ENCODE measurements at regions not wholly inside any gene's neighbourhood (a gene's known extent, or its start where the extent isn't known, plus 50 kb on each side); places are given as distances from the start of the nearest gene placed in this dataset.

GRCh38 chr13:87607266-87607665, 63.9 kb upstream of the SLITRK5 start:
- Histone ChIP-seq H3K4me1 (no peaks in the 10 kb centered on the region), H3K4me2 (no peak overlapping the region), H3K4me3 (no peak overlapping the region), H3K9me3 (no peaks in the 10 kb centered on the region), H3K27ac (no peak overlapping the region)
- WGBS (ENCODE audit: missing lambda C conversion rate) = 24% methylated on average over 2 of the region's 2 CpGs
- ChIA-PET CTCF (no interaction called here), POLR2A (no interaction called here)
- DNase-seq (ENCODE audit: low read depth in 1 of 2, low spot score in 1 of 2) (no peak), ATAC-seq (no peak), FAIRE-seq (no peak)
- TF ChIP-seq EHMT2 (IDR thresholded peaks at IDR 0.05; ENCODE audit: low read depth) (no peak), PHF8 (IDR thresholded peaks at IDR 0.05; ENCODE audit: borderline replicate concordance, low read depth) (no peak), SMC3 (IDR thresholded peaks at IDR 0.05) (no peak), SREBF2 (IDR thresholded peaks at IDR 0.05) (no peak), MYC (IDR thresholded peaks at IDR 0.05; ENCODE audit: borderline replicate concordance, low read length) (no peak), JUNB (IDR thresholded peaks at IDR 0.05) (no peak), RFX5 (IDR thresholded peaks at IDR 0.05) (no peak), FOSB (CRISPR knock-in tag; IDR thresholded peaks at IDR 0.05) (no peak), KDM5A (IDR thresholded peaks at IDR 0.05) (no peak), POLR2A (IDR thresholded peaks at IDR 0.05; ENCODE audit: low read length) (no peak), GATA3 (IDR thresholded peaks at IDR 0.05; ENCODE audit: borderline replicate concordance) (no peak), MAFK (IDR thresholded peaks at IDR 0.05; ENCODE audit: partially characterized antibody) (no peak), CBX8 (IDR thresholded peaks at IDR 0.05) (no peak), CBX2 (IDR thresholded peaks at IDR 0.05; ENCODE audit: borderline replicate concordance, low read depth) (no peak), MAX (IDR thresholded peaks at IDR 0.05) (no peak)
- TF ChIP-seq, protein P1, sequence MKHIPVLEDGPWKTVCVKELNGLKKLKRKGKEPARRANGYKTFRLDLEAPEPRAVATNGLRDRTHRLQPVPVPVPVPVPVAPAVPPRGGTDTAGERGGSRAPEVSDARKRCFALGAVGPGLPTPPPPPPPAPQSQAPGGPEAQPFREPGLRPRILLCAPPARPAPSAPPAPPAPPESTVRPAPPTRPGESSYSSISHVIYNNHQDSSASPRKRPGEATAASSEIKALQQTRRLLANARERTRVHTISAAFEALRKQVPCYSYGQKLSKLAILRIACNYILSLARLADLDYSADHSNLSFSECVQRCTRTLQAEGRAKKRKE (CRISPR knock-in tag; IDR thresholded peaks at IDR 0.05; ENCODE audit: low read depth) = no peak
- TF ChIP-seq, protein P2, sequence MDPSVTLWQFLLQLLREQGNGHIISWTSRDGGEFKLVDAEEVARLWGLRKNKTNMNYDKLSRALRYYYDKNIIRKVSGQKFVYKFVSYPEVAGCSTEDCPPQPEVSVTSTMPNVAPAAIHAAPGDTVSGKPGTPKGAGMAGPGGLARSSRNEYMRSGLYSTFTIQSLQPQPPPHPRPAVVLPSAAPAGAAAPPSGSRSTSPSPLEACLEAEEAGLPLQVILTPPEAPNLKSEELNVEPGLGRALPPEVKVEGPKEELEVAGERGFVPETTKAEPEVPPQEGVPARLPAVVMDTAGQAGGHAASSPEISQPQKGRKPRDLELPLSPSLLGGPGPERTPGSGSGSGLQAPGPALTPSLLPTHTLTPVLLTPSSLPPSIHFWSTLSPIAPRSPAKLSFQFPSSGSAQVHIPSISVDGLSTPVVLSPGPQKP (IDR thresholded peaks at IDR 0.05; ENCODE audit: low read depth, low read length) = no peak

DNA sequence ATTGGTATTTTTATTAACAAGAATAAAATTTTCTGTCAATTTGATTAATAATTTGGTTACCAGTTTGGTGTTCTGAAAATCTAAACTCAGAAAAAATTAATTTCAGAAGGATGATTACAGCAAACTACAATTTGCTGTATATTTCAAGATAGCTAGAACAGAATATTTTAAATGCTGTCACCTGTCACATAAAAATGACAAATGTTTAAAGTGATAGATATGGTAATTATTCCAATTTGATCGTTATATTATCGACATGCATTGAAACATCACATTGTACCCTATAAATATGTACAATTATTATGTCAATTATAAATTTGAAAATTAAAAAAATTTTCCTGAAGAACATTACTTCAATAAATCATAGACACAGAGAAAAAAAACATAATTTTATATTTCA, 56.9 kb upstream of the SLITRK5 start:
- Histone ChIP-seq H3K4me3 (no peak overlapping the region), H3K9me3 (no peaks in the 10 kb centered on the region), H3K27ac (no peak overlapping the region), H3K4me1 (no peaks in the 10 kb centered on the region), H3K4me2 (no peak overlapping the region)
- FAIRE-seq = no peak
- ATAC-seq = no peak
- POLR2A ChIA-PET = no interaction called here
- CTCF ChIA-PET = no interaction called here
- DNase-seq (ENCODE audit: low read depth in 1 of 2, low spot score in 1 of 2) = no peak
- 87% methylated on average over 2 of the region's 2 CpGs for WGBS (ENCODE audit: missing lambda C conversion rate)
- TF ChIP-seq ZNF302 (CRISPR knock-in tag; IDR thresholded peaks at IDR 0.05) (no peak), NR3C1 (IDR thresholded peaks at IDR 0.05) (no peak), FOXS1 (CRISPR knock-in tag; IDR thresholded peaks at IDR 0.05) (no peak), JUN (IDR thresholded peaks at IDR 0.05) (no peak), USF2 (IDR thresholded peaks at IDR 0.05) (no peak), NPAS2 (CRISPR knock-in tag; IDR thresholded peaks at IDR 0.05; ENCODE audit: borderline replicate concordance) (no peak), ZSCAN20 (CRISPR knock-in tag; IDR thresholded peaks at IDR 0.05) (no peak), ESRRA (IDR thresholded peaks at IDR 0.05; ENCODE audit: borderline replicate concordance, low read length) (no peak), HOXB5 (CRISPR knock-in tag; IDR thresholded peaks at IDR 0.05) (no peak), BHLHE40 (IDR thresholded peaks at IDR 0.05; ENCODE audit: low read depth, low read length) (no peak), CEBPB (IDR thresholded peaks at IDR 0.05) (no peak), ZFP36 (IDR thresholded peaks at IDR 0.05; ENCODE audit: borderline replicate concordance, partially characterized antibody) (no peak), CTCF (IDR thresholded peaks at IDR 0.05) (no peak), REST (IDR thresholded peaks at IDR 0.05) (no peak), KDM1A (IDR thresholded peaks at IDR 0.05; ENCODE audit: low read depth) (no peak)
- TF ChIP-seq, protein P3, sequence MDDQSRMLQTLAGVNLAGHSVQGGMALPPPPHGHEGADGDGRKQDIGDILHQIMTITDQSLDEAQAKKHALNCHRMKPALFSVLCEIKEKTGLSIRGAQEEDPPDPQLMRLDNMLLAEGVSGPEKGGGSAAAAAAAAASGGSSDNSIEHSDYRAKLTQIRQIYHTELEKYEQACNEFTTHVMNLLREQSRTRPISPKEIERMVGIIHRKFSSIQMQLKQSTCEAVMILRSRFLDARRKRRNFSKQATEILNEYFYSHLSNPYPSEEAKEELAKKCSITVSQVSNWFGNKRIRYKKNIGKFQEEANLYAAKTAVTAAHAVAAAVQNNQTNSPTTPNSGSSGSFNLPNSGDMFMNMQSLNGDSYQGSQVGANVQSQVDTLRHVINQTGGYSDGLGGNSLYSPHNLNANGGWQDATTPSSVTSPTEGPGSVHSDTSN (IDR thresholded peaks at IDR 0.05) = no peak
